Left forelimb (tissue), 1 donor: ENCODE measurements at regions not wholly inside any gene's neighbourhood (a gene's known extent, or its start where the extent isn't known, plus 50 kb on each side); places are given as distances from the start of the nearest gene placed in this dataset.

Experiments used
- DNase-seq: peaks from one replicate; pipeline ENCODE4 v3.0.0-alpha.2; 2018; ENCODE audit warnings: low spot score

DNA sequence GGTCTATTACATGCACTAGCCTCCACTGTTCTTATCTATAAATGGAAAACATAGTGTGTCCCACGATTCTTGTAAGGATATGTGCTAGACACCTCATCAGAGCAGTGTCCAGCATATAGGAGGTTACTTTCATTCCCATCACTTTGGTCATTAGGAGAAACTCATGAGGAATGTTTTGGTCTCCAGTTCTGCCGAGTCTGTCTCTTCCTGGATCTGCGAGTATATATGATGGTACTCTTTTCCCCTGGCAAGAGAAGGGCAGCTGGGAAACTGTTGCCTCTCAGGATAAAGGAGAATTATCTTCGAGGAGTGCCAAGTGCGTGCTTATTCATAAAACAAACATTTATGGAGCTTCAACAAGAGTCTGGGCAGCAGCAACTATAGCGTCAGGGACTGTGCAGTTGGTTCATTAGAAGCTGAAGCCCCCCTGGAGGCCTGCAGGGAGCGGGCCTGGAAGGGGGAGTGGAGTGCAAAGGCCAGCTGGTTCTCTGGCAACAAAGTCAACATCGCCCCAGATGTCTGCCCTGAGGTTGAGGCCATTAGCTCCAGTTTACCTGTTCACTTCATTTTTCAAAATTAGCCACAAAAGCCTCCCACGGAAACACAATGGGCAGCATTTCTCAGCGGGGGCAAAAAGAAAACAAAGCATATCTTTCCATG is 811.9 kb downstream of the MAFB start:
- DNase-seq: no peak

DNA sequence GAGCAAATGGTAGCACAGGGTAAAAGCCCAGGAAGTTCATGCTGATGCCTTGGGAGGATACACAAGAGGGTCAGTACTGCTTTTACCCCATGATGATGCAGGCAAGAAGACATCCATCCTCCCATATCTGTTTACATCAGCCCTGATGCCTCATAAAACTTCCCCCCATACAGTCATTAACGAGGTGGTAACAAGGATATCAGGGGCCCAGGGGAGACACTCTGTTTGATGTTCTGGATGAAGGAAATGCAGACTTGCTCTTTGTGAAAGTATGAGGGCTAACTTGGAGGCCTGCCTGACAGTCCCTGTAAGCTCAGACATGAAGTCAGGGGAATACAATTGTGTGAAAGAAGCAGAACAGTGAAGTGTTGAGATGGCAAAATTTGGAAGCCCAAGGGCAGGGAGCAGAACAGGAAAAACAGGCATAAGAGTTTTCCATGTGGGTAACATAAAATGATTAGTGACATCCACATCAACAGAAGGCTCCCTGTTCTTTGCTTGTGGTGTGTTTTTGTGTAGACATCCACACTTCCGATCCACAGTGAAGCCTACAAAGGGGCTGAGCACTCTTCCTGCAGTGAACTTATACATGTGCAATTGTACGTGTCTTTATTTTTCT is 813.4 kb downstream of the MAFB start:
- DNase-seq: no peak

DNA sequence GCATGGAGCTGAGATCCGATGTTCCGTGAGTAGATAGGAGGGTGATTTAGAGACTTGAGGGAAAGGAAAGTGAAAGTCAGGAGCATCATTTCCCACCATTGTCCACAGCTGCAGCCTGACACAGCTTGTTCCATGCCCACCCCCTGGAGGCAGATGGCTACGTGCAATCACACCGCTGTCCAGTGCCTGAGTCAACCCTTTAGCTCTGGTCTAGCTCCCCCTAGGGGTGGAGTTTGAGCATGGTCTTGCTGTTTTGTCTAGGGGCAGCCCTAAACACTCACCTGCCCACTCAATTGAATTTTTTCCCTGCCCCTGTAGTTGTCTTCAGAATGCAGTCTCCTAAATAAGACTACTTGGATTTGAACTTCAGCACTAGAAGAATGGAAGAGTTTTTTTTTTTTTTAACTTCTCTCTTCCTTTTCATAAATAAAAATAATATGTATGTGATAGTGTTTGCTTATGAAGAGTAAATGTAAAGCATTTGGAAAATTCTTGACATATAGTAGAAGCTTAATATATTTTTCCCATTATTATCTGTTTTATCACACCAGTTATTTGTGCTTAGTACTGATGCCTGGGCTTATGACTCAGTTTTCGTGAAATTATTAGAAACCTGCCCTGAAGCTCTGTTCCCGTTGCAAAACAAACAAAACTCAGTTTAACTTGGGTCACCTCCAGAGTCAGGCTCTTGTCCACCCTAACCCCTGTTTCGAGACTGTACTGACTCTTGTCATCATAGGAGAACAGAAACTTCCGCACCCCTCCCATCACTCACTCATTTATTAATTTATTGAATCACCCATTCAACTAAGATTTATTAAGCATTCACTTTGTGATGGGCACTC is 814.8 kb downstream of the MAFB start:
- no peak for DNase-seq

DNA sequence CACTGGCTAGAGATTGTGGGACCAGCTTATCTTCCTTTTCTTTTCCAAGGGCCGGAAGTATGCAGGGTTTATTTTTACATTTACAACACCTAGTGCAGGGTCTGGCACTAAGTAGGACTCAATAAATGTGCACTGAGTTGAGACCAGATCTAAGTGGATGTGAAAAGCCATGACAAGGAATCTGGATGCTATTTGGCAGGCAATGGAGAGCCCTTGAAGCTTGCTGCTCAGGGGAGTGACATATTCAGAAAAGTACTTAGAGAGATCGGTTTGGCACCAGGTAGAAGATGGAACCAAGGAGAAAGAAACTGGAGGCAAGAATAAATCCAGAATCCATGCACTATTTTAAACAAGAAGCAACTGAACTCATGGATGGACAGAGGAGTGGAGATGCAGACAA is 815.8 kb downstream of the MAFB start:
- no peak for DNase-seq

DNA sequence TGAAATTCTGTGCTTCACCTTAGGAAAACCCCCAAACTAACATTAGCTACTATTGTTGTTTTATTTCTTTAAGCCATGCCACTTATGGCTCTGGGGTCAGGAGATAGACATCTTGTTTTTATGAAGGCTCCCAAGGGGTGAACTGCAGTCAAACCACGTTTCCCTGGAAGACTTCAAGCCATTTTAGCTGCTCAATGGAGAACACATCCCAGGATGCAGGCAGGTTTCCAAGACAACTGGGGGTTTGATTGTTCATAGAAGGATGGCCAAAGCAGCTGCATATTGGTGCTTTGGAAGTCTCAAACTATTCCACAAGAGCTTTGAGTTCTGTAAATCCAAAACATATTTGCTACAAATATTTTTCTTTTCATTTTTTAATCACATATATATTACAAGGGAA is 818.0 kb downstream of the MAFB start:
- no peak for DNase-seq

DNA sequence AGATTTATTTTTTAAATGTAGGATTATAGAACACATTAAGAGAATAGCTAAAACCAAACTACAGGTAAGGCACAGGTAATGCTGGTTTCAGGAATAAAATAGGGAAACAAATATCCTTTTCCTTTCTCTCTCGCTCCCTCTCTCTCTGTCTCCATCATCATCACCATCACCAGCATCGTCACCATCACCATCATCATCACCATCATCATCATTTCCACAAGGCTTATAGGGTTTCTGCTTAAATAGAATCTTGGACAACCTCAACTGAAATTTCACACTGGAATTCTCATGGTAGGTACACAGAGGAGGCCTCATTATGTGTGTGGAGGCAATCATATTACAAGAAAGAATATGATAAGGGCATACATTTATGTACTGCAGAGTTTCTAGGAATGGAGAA is 823.6 kb downstream of the MAFB start:
- DNase-seq: no peak

DNA sequence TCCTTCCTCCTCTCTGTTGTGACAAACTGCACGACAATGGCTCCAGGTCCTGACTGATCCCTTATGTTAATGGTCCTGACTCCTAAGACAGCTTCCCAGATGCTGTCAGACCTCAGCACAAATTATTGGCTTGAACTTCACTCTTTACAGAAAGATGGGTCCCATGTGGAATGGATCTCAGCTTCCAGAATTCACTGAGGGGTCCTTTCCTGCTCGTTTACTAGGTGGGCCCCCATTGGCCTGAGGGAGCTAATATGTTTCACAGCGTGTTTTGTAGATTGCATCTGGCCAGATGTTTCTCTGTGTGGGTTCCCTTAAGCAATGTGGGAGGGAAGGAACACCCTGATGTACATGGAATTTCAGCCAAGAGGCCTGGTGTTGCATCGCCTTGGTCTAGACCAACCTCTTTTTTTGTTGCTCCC is 826.6 kb downstream of the MAFB start:
- DNase-seq: no peak

DNA sequence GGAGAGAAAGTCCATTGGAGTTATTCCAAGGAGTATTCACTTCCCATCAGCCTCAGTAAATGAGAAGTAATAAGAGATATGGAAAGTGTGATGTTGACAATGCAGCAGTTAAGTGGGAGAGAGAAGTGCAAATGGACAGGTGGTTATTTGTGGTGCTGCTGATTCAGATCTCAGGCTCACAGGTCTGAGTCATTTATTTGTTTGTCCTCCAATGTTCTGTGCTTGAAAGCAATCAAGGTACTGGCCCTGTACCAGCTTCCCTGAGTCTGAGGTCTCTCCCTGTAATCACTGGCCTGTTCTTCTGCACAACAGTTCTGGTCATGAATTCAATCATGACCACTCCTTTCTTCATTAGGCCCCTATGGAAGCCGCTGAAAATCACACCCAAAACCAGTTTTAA is 827.7 kb downstream of the MAFB start:
- DNase-seq: no peak

DNA sequence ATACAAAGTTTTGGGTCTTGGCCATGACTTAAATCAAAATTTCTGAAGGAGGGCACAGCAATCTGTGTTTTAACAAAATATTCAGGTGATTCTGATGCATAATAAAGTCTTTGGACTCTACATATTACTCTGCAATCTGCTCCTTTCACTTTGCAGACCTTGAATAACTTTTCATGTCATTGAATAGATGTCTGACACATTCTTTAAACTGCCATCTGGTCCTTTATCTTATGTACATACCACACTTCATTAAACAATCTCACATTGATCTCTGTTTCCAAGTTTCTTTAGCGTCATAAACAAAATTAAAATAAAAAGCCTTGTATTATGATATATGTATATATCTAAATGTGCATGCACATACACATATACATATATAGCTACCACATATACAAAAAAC is 831.2 kb downstream of the MAFB start:
- DNase-seq: no peak

DNA sequence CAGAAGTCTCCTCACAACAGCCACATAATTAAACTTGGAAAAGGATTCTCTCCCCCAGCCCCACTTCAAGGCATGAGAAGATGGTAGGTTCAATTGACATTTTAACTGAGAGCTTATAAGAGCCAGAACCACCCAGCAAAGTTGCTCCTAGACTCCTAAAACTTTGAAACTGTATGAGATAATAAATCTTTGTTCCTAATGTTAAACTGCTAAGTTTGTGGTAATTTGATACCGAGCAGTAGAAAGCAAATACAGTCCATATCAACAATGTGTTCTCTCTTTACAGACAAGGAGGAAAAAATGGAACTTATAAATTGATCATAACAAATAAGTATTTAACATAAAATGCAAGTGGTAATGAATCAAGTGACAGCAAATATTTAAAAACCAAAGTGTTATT is 831.8 kb downstream of the MAFB start:
- DNase-seq: no peak

DNA sequence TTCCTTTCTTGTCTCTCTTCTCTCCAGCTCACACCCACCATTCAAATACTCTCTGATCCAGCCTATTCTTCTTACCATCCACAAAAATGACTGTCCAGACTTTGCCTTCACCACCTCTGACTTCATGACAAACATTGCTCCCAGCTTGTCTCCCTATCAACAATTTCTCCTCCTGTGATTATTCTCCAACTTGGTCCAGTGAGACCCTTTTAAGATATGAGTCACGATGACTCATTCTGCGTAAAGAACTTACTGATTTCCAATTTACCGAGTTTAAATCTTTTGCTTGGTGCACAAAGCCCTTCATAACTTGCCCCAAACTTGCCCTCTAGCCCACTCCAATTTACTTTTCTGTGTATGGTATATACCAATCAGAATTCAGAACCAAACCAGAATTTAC is 833.2 kb downstream of the MAFB start:
- no peak for DNase-seq

DNA sequence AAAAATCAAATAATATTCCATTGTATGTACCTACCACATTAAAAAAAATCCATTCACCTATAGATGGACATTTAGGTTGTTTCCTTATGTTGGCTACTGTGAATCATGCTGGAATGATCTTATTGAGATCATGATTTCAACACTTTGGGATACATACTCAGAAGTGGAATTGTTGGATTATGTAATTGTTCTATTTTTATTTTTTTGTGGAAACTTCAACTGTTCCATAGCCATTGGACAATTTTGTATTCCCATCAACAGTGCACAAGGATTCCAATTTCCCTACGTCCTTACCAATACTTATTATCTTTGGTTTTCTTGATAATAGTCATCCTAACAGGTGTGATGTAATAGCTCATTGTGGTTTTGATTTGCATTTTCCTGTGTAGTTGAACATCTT is 834.0 kb downstream of the MAFB start:
- DNase-seq: no peak

DNA sequence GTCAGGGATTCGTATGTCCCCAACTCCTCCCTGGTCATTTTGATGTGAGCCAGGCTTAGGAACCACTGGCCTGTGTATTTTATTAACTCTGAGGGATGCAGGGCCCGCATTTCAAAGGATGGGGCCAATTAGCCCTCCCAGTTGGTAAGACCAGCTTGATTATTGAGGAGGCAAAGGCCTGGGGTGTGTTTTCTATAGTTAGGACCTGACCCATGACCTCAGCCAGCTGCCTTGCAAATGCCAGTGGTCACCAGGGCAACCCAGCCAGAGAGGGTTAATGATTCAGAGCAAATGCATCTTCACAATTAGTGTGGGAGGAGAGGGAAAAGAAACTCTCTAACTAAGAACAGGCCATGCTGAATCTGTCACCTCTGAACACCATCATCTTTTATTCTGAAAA is 835.4 kb downstream of the MAFB start:
- no peak for DNase-seq

DNA sequence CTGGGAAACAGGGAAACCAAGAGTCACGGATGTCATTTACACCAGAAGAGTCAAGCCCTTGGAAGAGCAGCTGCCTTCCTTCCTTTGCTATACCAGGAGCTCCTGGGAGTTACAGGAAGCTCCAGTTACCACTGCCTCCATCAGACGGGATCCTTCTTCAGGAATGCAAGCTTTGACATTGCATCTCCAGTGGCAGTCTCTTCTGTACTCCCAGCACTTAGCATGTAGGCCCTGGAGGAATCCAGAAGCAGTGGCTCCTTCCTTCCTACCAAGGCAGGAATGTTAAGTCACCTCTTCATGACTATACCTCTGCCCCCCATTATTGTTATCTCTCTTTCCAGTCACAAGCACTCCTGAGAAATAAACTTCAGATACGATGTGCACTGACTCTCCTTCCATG is 836.0 kb downstream of the MAFB start:
- no peak for DNase-seq

DNA sequence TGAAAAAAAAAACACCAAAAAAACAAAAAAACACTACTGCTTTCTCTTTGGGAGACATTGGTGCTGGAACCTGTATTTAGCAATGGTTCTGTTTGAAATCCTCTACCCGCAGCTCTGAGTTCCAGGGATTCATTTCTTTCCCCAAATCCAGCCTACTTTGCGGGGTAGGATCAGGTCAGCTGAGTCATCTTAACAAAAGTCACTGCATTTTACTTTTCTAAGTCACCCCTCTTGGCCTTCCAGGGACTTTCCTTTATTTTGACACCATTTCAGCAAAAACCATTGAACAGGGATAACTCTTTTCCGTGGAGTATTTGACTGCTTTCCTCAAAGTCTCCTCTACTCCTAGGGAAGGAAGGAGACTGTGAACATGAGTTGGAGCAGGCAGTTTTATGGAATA is 837.6 kb downstream of the MAFB start:
- DNase-seq: no peak

DNA sequence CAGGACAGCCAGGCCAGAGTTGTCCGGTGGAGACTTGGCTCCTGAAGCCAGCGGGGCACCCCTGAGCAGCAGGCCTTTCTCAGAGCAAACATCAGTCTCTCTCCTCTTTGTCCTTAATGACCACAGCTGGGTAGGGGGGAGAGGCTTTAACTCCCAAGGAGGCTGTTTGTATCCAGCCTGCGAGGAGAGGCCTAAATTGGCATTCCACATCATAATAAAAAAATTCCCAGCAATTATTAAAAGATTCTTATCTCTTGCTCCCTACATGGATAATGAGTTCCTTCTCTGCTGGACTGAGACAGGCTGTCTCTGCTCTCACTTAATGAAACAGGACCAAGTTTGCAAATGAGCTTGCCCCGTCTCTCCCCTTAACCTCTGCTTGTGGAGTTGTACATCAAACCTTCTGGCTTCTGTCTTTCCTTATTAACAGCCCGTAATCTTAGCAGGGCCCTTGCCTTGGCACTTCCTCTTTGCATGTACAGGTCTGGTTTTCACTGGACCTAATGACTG is 838.2 kb downstream of the MAFB start:
- no peak for DNase-seq

DNA sequence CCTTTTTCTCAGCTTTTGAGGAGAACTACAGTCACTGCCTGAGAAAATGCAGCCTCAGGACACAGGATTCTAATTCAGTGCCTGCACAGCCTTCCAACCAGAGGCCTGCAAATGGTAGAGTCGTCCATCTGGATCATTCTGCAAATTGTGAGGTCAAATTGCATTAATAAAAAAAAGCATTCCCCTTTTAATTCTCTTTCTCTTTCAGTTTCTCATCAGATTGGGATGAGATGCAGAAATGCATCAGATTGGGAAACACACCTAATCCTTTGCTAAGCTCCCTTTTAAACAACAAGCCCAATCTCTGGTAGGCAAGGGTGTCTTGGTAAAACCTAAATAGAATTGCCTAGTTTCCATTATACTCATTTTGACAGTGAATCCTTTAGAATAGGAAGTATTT is 838.8 kb downstream of the MAFB start:
- no peak for DNase-seq

DNA sequence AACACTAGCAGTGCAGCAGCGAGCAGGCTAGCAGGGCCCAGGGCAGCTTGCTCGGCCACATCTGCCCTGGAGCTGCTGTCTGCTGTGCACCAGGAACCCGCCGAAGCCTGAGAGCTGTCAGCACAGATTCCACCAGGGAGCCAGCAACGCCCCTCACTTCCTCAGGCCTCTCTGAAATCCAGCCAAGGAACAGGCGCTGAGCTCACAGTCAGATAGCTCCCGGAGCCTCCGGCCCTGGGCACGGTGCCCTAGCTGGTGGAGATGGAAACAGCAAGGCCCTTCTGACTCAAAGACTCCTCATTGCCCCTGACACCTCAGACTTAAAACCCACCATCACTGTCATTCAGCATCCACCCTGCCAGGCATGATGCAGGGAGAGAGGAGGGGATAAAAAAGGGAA is 839.4 kb downstream of the MAFB start:
- DNase-seq: peak; percentile 86

DNA sequence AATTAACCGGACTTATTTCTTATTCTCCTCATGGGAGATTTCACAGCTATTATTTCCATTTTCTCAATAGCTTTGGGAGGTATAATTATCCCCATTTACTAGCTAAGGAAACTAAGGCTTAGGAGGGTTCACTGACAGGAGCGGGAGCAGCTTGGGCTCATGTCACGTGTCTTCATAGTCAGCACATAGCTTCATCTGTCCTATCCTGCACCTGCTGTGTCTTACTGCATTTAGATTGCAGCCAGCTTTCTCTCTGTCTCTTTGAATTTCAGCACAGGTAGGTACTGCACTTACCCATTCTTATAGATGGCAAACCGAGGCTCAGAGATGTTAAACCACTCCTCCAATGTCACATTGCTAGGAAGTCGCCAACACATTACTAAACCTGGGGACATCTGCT is 839.9 kb downstream of the MAFB start:
- DNase-seq: no peak

DNA sequence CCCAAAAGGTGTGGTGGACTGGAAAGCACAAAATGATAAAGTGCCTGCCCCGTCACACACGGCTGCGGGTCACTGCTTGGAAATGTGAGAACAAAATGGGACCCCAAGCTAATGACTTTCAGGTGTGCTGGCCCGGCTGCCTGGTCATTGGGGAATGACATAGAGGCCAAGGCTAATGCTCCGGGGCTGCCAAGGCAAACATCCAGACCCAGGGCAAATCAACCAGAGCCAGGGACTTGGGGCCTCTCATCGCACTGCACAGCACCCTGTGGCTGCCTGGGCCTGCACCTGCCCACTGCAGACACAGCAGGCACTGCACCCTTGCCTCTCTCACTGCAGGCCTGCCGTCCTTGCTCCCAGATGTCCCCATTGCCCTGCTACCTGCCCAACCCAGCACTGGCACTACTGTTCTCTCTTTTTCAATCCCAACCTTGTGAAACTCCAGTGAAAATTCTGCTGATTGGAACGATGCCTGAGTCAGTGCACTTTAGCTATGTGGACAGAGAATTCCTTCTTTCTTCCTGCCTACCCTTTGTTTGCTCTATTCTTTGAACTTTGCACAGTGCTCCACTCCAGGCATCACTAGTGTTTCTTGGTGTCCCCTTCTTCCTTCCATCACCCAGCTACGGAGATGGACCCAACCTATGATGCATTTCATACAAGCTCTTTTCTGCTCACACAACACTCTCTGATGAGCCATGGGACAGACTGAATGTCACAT is 849.5 kb downstream of the MAFB start:
- no peak for DNase-seq

DNA sequence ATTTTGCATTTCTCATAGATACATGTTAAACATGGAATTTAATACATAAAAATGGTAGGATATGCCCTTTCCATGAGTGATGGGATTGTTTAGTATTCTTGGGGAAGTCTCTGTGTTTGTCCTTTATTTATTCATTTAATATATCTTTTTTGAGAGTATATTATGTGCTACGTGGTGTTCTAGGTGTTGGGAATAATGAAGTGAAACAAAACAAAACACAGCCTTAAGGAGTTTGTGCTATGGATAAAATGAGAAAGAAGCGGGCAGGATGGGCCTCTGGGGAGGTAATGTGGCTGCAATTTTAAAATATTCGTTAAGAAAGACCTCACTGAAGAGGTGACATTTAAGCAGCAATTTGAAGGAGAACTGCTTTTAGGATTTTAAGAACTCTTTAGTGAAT is 851.5 kb downstream of the MAFB start:
- no peak for DNase-seq

DNA sequence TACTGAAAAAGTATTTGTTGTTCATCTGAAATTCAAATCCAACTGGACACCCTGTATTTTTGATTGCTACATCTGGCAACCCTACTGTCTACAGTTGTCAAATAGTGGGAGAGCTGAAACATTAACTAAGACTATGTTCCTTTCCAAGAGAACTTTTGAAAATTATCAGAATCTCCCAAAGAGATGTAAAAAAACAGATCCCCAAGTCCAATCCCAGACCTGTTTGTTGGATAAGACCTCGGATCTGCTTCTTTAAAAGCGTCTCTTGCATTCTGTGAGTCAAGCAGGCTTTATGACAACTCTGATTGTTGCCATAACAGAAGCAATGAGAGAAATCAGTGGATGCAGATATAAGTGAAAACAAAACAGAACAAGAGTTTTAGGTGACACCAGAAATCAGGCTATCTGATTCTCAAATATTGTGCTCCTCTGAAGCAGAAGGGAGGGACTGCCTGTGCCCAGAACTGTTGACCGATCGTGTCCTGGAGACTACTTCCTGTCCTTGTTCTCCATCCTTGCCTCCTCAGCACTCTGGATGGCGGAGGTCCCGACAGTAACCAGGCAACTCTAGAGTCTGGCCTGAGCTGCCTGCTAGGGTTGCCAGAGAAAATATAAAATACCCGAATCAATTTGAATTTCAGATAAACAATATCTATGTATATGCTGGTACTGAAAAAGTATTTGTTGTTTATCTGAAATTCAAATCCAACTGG is 853.8 kb downstream of the MAFB start:
- DNase-seq: no peak
